ENCODE measurements at regions not wholly inside any gene's neighbourhood (a gene's known extent, or its start where the extent isn't known, plus 50 kb on each side); places are given as distances from the start of the nearest gene placed in this dataset.
"Not testable (repeated sequence)": the region's sequence is repeated elsewhere in the genome, so short reads cannot be mapped to it uniquely, and the experiment has no call there.

GRCh38 chr3:81040107-81040506, 721.3 kb downstream of the GBE1 start:
- no peak for DNase-seq

- no peak for DNase-seq
These were observed 727.8 kb downstream of the GBE1 start for GRCh38 chr3:81033684-81034083.

GRCh38 chr3:81033185-81033584, 728.3 kb downstream of the GBE1 start:
- no peak for DNase-seq

- no peak for DNase-seq
These were observed 731.6 kb downstream of the GBE1 start for GRCh38 chr3:81029861-81030260.

- DNase-seq = no peak
These were observed 734.1 kb downstream of the GBE1 start for GRCh38 chr3:81027344-81027743.

GRCh38 chr3:81024560-81024959, 736.9 kb downstream of the GBE1 start:
- DNase-seq = no peak

- DNase-seq = no peak
These were observed 739.1 kb downstream of the GBE1 start for GRCh38 chr3:81022339-81022738.

- DNase-seq = no peak
These were observed 748.1 kb downstream of the GBE1 start for GRCh38 chr3:81013360-81013759.

GRCh38 chr3:81005992-81006391, 755.5 kb downstream of the GBE1 start:
- DNase-seq = no peak

GRCh38 chr3:81003817-81004216, 757.6 kb downstream of the GBE1 start:
- DNase-seq = no peak

- no peak for DNase-seq
These were observed 758.3 kb downstream of the GBE1 start for GRCh38 chr3:81003008-81003645.

- no peak for DNase-seq
These were observed 762.0 kb downstream of the GBE1 start for GRCh38 chr3:80999481-80999880.

GRCh38 chr3:80998022-80998421, 763.4 kb downstream of the GBE1 start:
- no peak for DNase-seq

GRCh38 chr3:80997622-80998021, 763.8 kb downstream of the GBE1 start:
- no peak for DNase-seq

- DNase-seq = no peak
These were observed 766.7 kb downstream of the GBE1 start for GRCh38 chr3:80994767-80995166.

GRCh38 chr3:80994085-80994665, 767.3 kb downstream of the GBE1 start:
- no peak for DNase-seq

- DNase-seq = no peak
These were observed 768.1 kb downstream of the GBE1 start for GRCh38 chr3:80993241-80993945.

GRCh38 chr3:80983753-80984152, 777.7 kb downstream of the GBE1 start:
- DNase-seq = no peak

GRCh38 chr3:80978216-80978969, 783.1 kb downstream of the GBE1 start:
- no peak for DNase-seq

- no peak for DNase-seq
These were observed 791.2 kb downstream of the GBE1 start for GRCh38 chr3:80970292-80970691.

GRCh38 chr3:80929576-80929975, 831.9 kb downstream of the GBE1 start:
- no peak for DNase-seq

GRCh38 chr3:80914854-80915253, 846.6 kb downstream of the GBE1 start:
- DNase-seq = no peak

GRCh38 chr3:80898211-80898610, 863.2 kb downstream of the GBE1 start:
- DNase-seq = no peak

- not testable (repeated sequence) for DNase-seq
These were observed 864.4 kb downstream of the GBE1 start for GRCh38 chr3:80897005-80897404.

All from GOT3 (cell line).